ENCODE measurements at regions not wholly inside any gene's neighbourhood (a gene's known extent, or its start where the extent isn't known, plus 50 kb on each side); places are given as distances from the start of the nearest gene placed in this dataset.
A peak's percentile ranks its signal among the peaks of the same experiment; 100 is the strongest.
"Not testable (repeated sequence)": the region's sequence is repeated elsewhere in the genome, so short reads cannot be mapped to it uniquely, and the experiment has no call there.

DNA sequence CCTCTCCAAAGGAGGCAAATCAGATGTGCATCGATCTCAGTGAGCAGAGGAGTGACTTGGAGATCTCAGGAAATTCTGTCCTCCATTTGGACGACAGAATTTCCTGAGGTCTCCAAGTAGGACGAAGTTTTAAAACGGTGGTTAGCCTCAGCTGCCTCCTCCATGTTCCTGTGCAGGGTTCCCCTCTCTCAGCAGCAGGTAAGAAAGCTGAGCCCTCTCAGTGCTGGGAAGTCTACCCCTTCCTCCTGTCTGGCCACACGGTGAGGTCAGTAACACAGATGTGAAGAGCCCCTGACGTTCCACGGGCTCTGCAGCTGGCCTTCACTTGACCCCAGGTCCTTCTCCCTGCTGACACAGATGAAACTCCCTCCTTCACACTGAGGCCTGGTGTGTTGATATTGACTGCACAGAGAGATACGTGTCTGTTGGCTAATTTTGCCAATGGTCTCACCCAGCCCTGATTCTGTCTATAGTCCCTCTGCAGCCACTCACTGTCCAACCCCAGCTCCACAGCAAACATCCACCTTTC is 607.4 kb upstream of the B3GAT1 start:
- Histone ChIP-seq H3K9me3 (peaks cover 0 to 6% (median 0%) of the 10 kb centered on the region in 11 donors), H3K4me1 (no peaks in the 10 kb centered on the region)
- intact Hi-C loops (cut with DNase I), result no loop called here

DNA sequence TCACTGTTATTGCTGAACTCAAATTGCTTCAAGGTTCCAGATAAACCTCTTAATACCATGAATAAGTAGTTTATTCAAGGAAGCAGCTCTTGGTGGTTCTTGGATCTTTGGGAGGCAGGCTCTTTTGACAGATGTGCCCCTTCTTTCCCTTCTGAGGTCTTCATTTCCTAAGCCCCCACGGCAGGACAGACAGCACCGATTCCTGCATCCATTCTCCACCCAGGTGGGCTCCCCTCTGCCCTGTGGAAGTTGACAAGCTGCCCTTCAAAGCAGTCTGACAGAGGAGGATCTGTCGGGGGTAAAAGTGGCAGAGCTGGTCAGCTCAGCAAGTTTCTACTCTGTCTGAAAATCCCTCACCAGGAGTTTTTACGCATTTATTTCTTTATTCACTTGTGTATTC is 605.3 kb upstream of the B3GAT1 start:
- TF ChIP-seq, protein P1, sequence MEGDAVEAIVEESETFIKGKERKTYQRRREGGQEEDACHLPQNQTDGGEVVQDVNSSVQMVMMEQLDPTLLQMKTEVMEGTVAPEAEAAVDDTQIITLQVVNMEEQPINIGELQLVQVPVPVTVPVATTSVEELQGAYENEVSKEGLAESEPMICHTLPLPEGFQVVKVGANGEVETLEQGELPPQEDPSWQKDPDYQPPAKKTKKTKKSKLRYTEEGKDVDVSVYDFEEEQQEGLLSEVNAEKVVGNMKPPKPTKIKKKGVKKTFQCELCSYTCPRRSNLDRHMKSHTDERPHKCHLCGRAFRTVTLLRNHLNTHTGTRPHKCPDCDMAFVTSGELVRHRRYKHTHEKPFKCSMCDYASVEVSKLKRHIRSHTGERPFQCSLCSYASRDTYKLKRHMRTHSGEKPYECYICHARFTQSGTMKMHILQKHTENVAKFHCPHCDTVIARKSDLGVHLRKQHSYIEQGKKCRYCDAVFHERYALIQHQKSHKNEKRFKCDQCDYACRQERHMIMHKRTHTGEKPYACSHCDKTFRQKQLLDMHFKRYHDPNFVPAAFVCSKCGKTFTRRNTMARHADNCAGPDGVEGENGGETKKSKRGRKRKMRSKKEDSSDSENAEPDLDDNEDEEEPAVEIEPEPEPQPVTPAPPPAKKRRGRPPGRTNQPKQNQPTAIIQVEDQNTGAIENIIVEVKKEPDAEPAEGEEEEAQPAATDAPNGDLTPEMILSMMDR (IDR thresholded peaks at IDR 0.05), result no peak
- Histone ChIP-seq H3K9me3 (peaks cover 0 to 7% (median 0%) of the 10 kb centered on the region in 11 donors), H3K4me1 (no peaks in the 10 kb centered on the region), H3K27me3 (peaks cover 0 to 9% (median 0%) of the 10 kb centered on the region in 7 donors), H3K4me3 (no peak overlapping the region), H3K27ac (no peak overlapping the region), H3K36me3 (no peaks in the 10 kb centered on the region)
- ATAC-seq, result no peak
- intact Hi-C loops (cut with DNase I), result no loop called here
- 70 to 74% methylated on average over 4 of the region's 4 CpGs for WGBS, 2 donors
- no peak for DNase-seq

More for the DNA sequence above, 607.4 kb upstream of the B3GAT1 start:
- 70 to 71% methylated on average over 8 of the region's 8 CpGs for WGBS, 2 donors
- Histone ChIP-seq H3K4me3 (no peak overlapping the region), H3K36me3 (no peaks in the 10 kb centered on the region), H3K27me3 (peaks cover 0 to 9% (median 0%) of the 10 kb centered on the region in 7 donors), H3K27ac (no peak overlapping the region)
- ATAC-seq (no peak), DNase-seq (no peak)
- TF ChIP-seq, protein P1 (IDR thresholded peaks at IDR 0.05), result no peak

DNA sequence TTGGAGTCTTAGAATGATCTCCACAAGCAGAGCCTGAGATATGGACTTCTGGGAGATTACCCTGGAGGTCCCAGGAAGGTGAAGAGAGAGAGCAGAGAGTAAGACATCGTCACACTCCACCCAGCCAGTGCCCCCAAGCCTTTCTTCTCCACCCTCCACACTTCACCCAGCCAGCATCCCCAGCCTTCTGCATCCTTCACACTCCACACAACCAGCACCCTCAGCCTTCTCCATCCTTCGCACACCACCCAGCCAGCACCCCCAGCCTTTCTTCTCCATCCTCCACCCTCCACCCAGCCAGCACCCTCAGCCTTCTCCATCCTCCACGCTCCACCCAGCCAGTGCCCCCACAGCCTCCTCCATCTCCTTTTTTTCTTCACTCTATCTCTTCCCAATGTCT is 603.9 kb upstream of the B3GAT1 start:
- TF ChIP-seq, protein P1 (IDR thresholded peaks at IDR 0.05), result no peak
- ATAC-seq (no peak), DNase-seq (no peak)
- intact Hi-C loops (cut with DNase I), result no loop called here
- Histone ChIP-seq H3K9me3 (peaks cover 0 to 18% (median 0%) of the 10 kb centered on the region in 11 donors), H3K36me3 (no peaks in the 10 kb centered on the region), H3K4me3 (no peak overlapping the region), H3K27me3 (peaks cover 0 to 9% (median 0%) of the 10 kb centered on the region in 7 donors), H3K27ac (no peak overlapping the region), H3K4me1 (no peaks in the 10 kb centered on the region)
- 71 to 73% methylated on average over 3 of the region's 3 CpGs for WGBS, 2 donors

DNA sequence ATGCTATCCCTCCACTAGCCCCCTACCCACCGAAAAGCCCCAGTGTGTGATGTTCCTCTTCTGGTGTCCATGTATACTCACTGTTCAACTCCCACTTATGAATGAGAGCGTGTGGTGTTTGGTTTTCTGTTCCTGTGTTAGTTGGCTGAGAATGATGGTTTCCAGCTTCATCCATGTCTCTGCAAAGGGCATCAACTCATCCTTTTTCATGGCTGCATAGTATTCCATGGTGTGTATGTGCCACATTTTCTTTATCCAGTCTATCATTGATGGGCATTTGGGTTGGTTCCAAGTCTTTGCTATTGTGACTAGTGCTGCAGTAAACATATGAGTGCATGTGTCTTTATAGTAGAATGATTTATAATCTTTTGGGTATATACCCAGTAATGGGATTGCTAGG is 599.3 kb upstream of the B3GAT1 start:
- DNase-seq; H3K36me3 ChIP-seq; H3K27ac ChIP-seq; ATAC-seq; intact Hi-C loops (cut with DNase I); H3K4me3 ChIP-seq: not testable (repeated sequence)
- 93 to 95% methylated on average over 2 of the region's 2 CpGs for WGBS, 2 donors
- Histone ChIP-seq H3K9me3 (peaks cover 0 to 14% (median 0%) of the 10 kb centered on the region in 11 donors), H3K4me1 (peaks cover 0 to 12% (median 0%) of the 10 kb centered on the region in 9 donors), H3K27me3 (peaks cover 0 to 18% (median 0%) of the 10 kb centered on the region in 7 donors)

DNA sequence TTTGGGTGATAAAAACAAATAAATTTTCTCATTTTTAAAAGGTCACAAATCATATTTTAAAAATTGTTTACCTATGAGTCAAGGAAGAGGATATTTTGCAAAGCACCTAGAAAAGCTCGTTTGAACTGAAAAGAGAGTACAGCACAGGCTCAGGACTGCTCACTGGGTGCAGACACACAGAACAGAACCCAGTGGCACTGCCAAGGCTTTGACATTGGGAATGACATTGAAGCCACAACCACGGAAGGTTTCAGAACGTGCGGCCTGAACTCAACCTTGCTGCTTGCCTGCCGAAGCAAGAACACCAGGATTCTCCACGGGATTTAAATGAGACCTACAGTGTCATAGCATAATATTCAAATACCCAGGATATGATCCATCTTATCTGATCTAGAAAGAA is 597.1 kb upstream of the B3GAT1 start:
- peak in 3 of 8 donors; percentile 53 to 63 (median 61) for ATAC-seq
- TF ChIP-seq, protein P1 (IDR thresholded peaks at IDR 0.05), result no peak
- WGBS, 2 donors, result 37 to 53% methylated on average over 6 of the region's 6 CpGs

More for the DNA sequence above, 597.1 kb upstream of the B3GAT1 start:
- Histone ChIP-seq H3K4me3 (no peak overlapping the region), H3K27me3 (peaks cover 0 to 23% (median 8%) of the 10 kb centered on the region in 7 donors), H3K36me3 (no peaks in the 10 kb centered on the region), H3K4me1 (peaks cover 0 to 12% (median 0%) of the 10 kb centered on the region in 9 donors), H3K9me3 (peaks cover 0 to 14% (median 0%) of the 10 kb centered on the region in 11 donors), H3K27ac (no peak overlapping the region)
- no peak for DNase-seq
- intact Hi-C loops (cut with DNase I), result no loop called here

All from heart right ventricle (tissue), 16 donors.